Upper lobe of right lung (tissue), 1 donor: ENCODE measurements at regions not wholly inside any gene's neighbourhood (a gene's known extent, or its start where the extent isn't known, plus 50 kb on each side); places are given as distances from the start of the nearest gene placed in this dataset.
A peak's percentile ranks its signal among the peaks of the same experiment; 100 is the strongest.

Experiments used
- ATAC-seq: fragments of 200-7000 bp; cut with Tn5 transposase; one replicate; pipeline ENCODE4 v1.9.1; 2020; ENCODE audit warnings: mild to moderate bottlenecking, moderate library complexity
- DNase-seq: peaks from one replicate; pipeline ENCODE4 v3.0.0-alpha.2; 2020
- H3K27ac ChIP-seq: fragments of 200-600 bp; one replicate; pipeline ENCODE4 v1.8.0; 2022
- H3K27me3 ChIP-seq: fragments of 200-600 bp; one replicate; pipeline ENCODE4 v1.8.0; 2022; ENCODE audit warnings: mild to moderate bottlenecking
- H3K36me3 ChIP-seq: fragments of 200-600 bp; one replicate; pipeline ENCODE4 v1.8.0; 2022
- H3K4me1 ChIP-seq: fragments of 200-600 bp; one replicate; pipeline ENCODE4 v1.8.0; 2022
- H3K4me3 ChIP-seq: fragments of 200-600 bp; one replicate; pipeline ENCODE4 v1.8.0; 2022; ENCODE audit warnings: mild to moderate bottlenecking
- H3K9me3 ChIP-seq: fragments of 200-600 bp; one replicate; pipeline ENCODE4 v1.8.0; 2022
- CTCF ChIP-seq: fragments of 200-600 bp; IDR thresholded peaks from one replicate; pipeline ENCODE4 v1.8.0; 2022; ENCODE audit warnings: antibody characterized with exemption
- intact Hi-C: fragments of 100-400 bp; cut with DNase I; formaldehyde crosslinking; loops from one replicate; pipeline ENCODE4 v1.11.0; 2022
- donor health status: DM: no; HTN: yes; CAD: no; lungs with severe emphysema.

GRCh38 chr12:88650715-88651114 lies 70.4 kb upstream of the KITLG start:
- Histone ChIP-seq H3K4me1 (no peaks in the 10 kb centered on the region), H3K27me3 (no peaks in the 10 kb centered on the region), H3K9me3 (no peaks in the 10 kb centered on the region), H3K36me3 (no peaks in the 10 kb centered on the region), H3K27ac (no peak overlapping the region), H3K4me3 (no peak overlapping the region)
- TF ChIP-seq CTCF: no peak
- intact Hi-C loops: no loop called here
- no peak for DNase-seq
- no peak for ATAC-seq

GRCh38 chr12:88648625-88649024 lies 68.4 kb upstream of the KITLG start:
- DNase-seq: no peak
- no peak for TF ChIP-seq CTCF
- Histone ChIP-seq H3K9me3 (no peaks in the 10 kb centered on the region), H3K36me3 (no peaks in the 10 kb centered on the region), H3K27me3 (no peaks in the 10 kb centered on the region), H3K27ac (no peak overlapping the region), H3K4me3 (no peak overlapping the region), H3K4me1 (no peaks in the 10 kb centered on the region)
- ATAC-seq: no peak
- intact Hi-C loops: no loop called here

- H3K4me3 ChIP-seq: no peak overlapping the region
- intact Hi-C loops: no loop called here
- DNase-seq (no peak), ATAC-seq (no peak)
- no peak overlapping the region for H3K27ac ChIP-seq
- TF ChIP-seq CTCF: no peak
- H3K36me3 ChIP-seq: no peaks in the 10 kb centered on the region
- no peaks in the 10 kb centered on the region for H3K9me3 ChIP-seq
- H3K27me3 ChIP-seq: no peaks in the 10 kb centered on the region
- no peaks in the 10 kb centered on the region for H3K4me1 ChIP-seq
These were observed 66.6 kb upstream of the KITLG start for GRCh38 chr12:88646824-88647223.

- Histone ChIP-seq H3K4me1 (no peaks in the 10 kb centered on the region), H3K36me3 (no peaks in the 10 kb centered on the region), H3K27ac (no peak overlapping the region), H3K4me3 (no peak overlapping the region), H3K27me3 (no peaks in the 10 kb centered on the region), H3K9me3 (no peaks in the 10 kb centered on the region)
- intact Hi-C loops: no loop called here
- ATAC-seq: no peak
- DNase-seq: no peak
- TF ChIP-seq CTCF: no peak
These were observed 65.5 kb upstream of the KITLG start for GRCh38 chr12:88645816-88646215.

- no peak for TF ChIP-seq CTCF
- Histone ChIP-seq H3K36me3 (no peaks in the 10 kb centered on the region), H3K4me1 (no peaks in the 10 kb centered on the region), H3K9me3 (no peaks in the 10 kb centered on the region), H3K4me3 (no peak overlapping the region), H3K27ac (no peak overlapping the region), H3K27me3 (no peaks in the 10 kb centered on the region)
- no peak for DNase-seq
- intact Hi-C loops: no loop called here
- ATAC-seq: peak; percentile 42
These were observed 64.9 kb upstream of the KITLG start for GRCh38 chr12:88644946-88645702.

GRCh38 chr12:88643685-88644084 lies 63.4 kb upstream of the KITLG start:
- Histone ChIP-seq H3K36me3 (no peaks in the 10 kb centered on the region), H3K4me1 (peaks cover 9% of the 10 kb centered on the region), H3K27me3 (no peaks in the 10 kb centered on the region), H3K27ac (no peak overlapping the region), H3K4me3 (no peak overlapping the region), H3K9me3 (no peaks in the 10 kb centered on the region)
- intact Hi-C loops: no loop called here
- no peak for DNase-seq
- ATAC-seq: no peak
- TF ChIP-seq CTCF: no peak
